ENCODE measurements at regions not wholly inside any gene's neighbourhood (a gene's known extent, or its start where the extent isn't known, plus 50 kb on each side); places are given as distances from the start of the nearest gene placed in this dataset.
"Not testable (repeated sequence)": the region's sequence is repeated elsewhere in the genome, so short reads cannot be mapped to it uniquely, and the experiment has no call there.

- no peak overlapping the region for H3K4me3 ChIP-seq
- H3K27ac ChIP-seq, result no peak overlapping the region
- DNase-seq (ENCODE audit: low spot score), result no peak
- TF ChIP-seq CTCF (IDR thresholded peaks at IDR 0.05), result no peak
Observed at GRCh38 chr6:164628302-164628931, 681.0 kb downstream of the C6orf118 start.

- no peak for TF ChIP-seq CTCF (IDR thresholded peaks at IDR 0.05)
- Histone ChIP-seq H3K27ac (no peak overlapping the region), H3K4me3 (no peak overlapping the region)
- no peak for DNase-seq (ENCODE audit: low spot score)
Observed at GRCh38 chr6:164616917-164617524, 692.4 kb downstream of the C6orf118 start.

- H3K27ac ChIP-seq, result no peak overlapping the region
- TF ChIP-seq CTCF (IDR thresholded peaks at IDR 0.05), result no peak
- DNase-seq (ENCODE audit: low spot score), result no peak
- no peak overlapping the region for H3K4me3 ChIP-seq
Observed at GRCh38 chr6:164612751-164613150, 696.7 kb downstream of the C6orf118 start.

- not testable (repeated sequence) for H3K4me3 ChIP-seq; DNase-seq (ENCODE audit: low spot score); H3K27ac ChIP-seq
Observed at GRCh38 chr6:164610859-164611258, 698.5 kb downstream of the C6orf118 start.

GRCh38 chr6:164602415-164602814, 707.0 kb downstream of the C6orf118 start:
- H3K27ac ChIP-seq; DNase-seq (ENCODE audit: low spot score); H3K4me3 ChIP-seq: not testable (repeated sequence)

GRCh38 chr6:164581563-164581962, 727.8 kb downstream of the C6orf118 start:
- Histone ChIP-seq H3K27ac (no peak overlapping the region), H3K4me3 (no peak overlapping the region)
- no peak for DNase-seq (ENCODE audit: low spot score)
- TF ChIP-seq CTCF (IDR thresholded peaks at IDR 0.05), result no peak

- Histone ChIP-seq H3K27ac (no peak overlapping the region), H3K4me3 (no peak overlapping the region)
- no peak for DNase-seq (ENCODE audit: low spot score)
- no peak for TF ChIP-seq CTCF (IDR thresholded peaks at IDR 0.05)
Observed at GRCh38 chr6:164579035-164579434, 730.4 kb downstream of the C6orf118 start.

- no peak overlapping the region for H3K4me3 ChIP-seq
- H3K27ac ChIP-seq, result no peak overlapping the region
- DNase-seq (ENCODE audit: low spot score), result no peak
- TF ChIP-seq CTCF (IDR thresholded peaks at IDR 0.05), result no peak
Observed at GRCh38 chr6:164578616-164579015, 730.8 kb downstream of the C6orf118 start.
